Ovary (tissue), 7 donors: ENCODE measurements at regions not wholly inside any gene's neighbourhood (a gene's known extent, or its start where the extent isn't known, plus 50 kb on each side); places are given as distances from the start of the nearest gene placed in this dataset.

ENCODE experiments used
- DNase-seq, 5 donors: peaks; one replicate each; pipeline ENCODE4 v3.0.0-alpha.2; 2019 to 2020
- H3K27ac ChIP-seq, 2 donors: fragments of 200-600 bp; one replicate each; pipeline versions ENCODE4 v1.5.1 to v1.8.0; 2019 to 2022
- H3K27me3 ChIP-seq: fragments of 200-600 bp; one replicate; pipeline ENCODE4 v1.8.0; 2022
- H3K36me3 ChIP-seq: fragments of 200-600 bp; sonication (generic); one replicate; pipeline ENCODE4 v1.5.1; 2019
- H3K4me1 ChIP-seq: one replicate; pipeline ENCODE4 v1.8.1; 2013; ENCODE audit warnings: mild to moderate bottlenecking, moderate library complexity; ENCODE audit not compliant: insufficient read depth
- H3K4me3 ChIP-seq: fragments of 200-600 bp; sonication (generic); one replicate; pipeline ENCODE4 v1.5.1; 2017
- H3K9me3 ChIP-seq, 2 donors: fragments of 200-600 bp in 1 of 2; sonication (generic) in 1 of 2; one replicate each; pipeline versions ENCODE4 v1.5.1 to v1.8.1; 2013 to 2019; ENCODE audit warnings: mild to moderate bottlenecking in 1 of 2, moderate library complexity in 1 of 2
- EP300 ChIP-seq: sonication (generic); formaldehyde crosslinking; IDR thresholded peaks from one replicate; pipeline ENCODE4 v1.6.1; 2017; ENCODE audit warnings: antibody characterized with exemption
- POLR2A ChIP-seq: fragments of 450-650 bp; IDR thresholded peaks from one replicate; pipeline ENCODE4 v1.6.1; 2017; ENCODE audit warnings: antibody characterized with exemption, mild to moderate bottlenecking, moderate library complexity
- WGBS, 3 donors: extraction: QIAGEN DNeasy Blood & Tissue Kit in 1 of 3; methylation state at CpG; one replicate each; pipeline versions ENCODE4 v1.1.5 to v1.1.7; 2013 to 2017; 5-methylcytosine and 5-hydroxymethylcytosine counted together
- intact Hi-C, 4 donors: fragments of 100-400 bp; cut with DNase I; formaldehyde crosslinking; loops; one replicate each; pipeline versions ENCODE4 v1.11.0 to v1.15.1; 2022 to 2023
- TF ChIP-seq, protein P1 (sequence below), 3 donors: fragments of 450-650 bp in 2 of 3; fragments of 200-600 bp in 1 of 3; IDR thresholded peaks; one replicate each; pipeline versions ENCODE4 v1.5.1 to v1.8.0; 2016 to 2022; ENCODE audit warnings: antibody characterized with exemption in 3 of 3, mild to moderate bottlenecking in 1 of 3
- donor health status: DM: no; HTN: no; CAD: no; lungs with moderate emphysema.
- donor health status: DM: no; HTN: no; CAD: no.
- donor health status: Bipolar disorder and iron deficiency.
- donor health status: DM: no; HTN: no; CAD: no.
- donor health status: DM: yes; HTN: yes; CAD: no.

DNA sequence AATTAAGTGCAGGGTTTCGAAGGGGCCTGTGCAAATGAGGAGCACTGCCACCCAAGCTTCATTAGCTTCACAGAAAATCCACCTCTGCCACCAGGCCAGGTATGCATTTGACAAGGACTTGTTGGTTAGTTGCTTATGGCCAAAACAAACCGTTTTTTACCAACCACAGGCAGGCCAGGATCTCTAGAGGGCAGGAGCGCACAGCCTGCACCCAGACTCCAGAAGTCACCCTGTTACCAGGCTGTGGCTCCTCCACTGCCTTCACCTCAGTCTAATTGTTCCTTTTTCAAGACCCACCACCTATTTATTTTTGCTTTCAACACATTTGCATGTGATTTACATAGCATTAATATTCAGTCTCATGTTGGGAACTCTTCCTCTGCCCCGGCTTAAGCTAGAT, 78.3 kb upstream of the HSPA9 start:
- no peaks in the 10 kb centered on the region for H3K4me1 ChIP-seq
- intact Hi-C loops = no loop called here
- TF ChIP-seq POLR2A (no peak), EP300 (no peak)
- TF ChIP-seq, protein P1, sequence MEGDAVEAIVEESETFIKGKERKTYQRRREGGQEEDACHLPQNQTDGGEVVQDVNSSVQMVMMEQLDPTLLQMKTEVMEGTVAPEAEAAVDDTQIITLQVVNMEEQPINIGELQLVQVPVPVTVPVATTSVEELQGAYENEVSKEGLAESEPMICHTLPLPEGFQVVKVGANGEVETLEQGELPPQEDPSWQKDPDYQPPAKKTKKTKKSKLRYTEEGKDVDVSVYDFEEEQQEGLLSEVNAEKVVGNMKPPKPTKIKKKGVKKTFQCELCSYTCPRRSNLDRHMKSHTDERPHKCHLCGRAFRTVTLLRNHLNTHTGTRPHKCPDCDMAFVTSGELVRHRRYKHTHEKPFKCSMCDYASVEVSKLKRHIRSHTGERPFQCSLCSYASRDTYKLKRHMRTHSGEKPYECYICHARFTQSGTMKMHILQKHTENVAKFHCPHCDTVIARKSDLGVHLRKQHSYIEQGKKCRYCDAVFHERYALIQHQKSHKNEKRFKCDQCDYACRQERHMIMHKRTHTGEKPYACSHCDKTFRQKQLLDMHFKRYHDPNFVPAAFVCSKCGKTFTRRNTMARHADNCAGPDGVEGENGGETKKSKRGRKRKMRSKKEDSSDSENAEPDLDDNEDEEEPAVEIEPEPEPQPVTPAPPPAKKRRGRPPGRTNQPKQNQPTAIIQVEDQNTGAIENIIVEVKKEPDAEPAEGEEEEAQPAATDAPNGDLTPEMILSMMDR (IDR thresholded peaks at IDR 0.05) = no peak
- H3K27ac ChIP-seq = no peak overlapping the region
- no peak overlapping the region for H3K4me3 ChIP-seq
- no peaks in the 10 kb centered on the region for H3K27me3 ChIP-seq
- H3K36me3 ChIP-seq = no peaks in the 10 kb centered on the region
- WGBS, 3 donors = 72 to 78% (median 72%) methylated on average over 4 of the region's 4 CpGs
- H3K9me3 ChIP-seq = no peaks in the 10 kb centered on the region
- DNase-seq = no peak

DNA sequence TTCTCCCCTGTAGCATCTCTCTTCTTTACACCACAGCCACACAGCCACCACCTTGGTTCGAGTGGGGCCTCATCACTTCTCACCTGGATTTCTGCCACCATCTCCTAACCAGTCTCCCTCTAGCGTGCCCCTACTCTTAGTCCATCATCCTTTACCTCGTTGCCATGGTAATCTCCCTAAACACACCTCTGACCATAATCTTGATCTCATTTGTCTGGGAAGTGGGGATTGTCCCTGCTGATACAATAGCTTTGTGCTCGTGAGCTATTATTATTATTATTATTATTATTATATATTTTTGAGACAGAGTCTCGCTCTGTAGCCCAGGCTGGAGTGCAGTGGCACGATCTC, 76.5 kb upstream of the HSPA9 start:
- no peak for DNase-seq
- Histone ChIP-seq H3K27ac (no peak overlapping the region), H3K9me3 (no peaks in the 10 kb centered on the region), H3K4me1 (peaks cover 4% of the 10 kb centered on the region), H3K4me3 (no peak overlapping the region), H3K36me3 (no peaks in the 10 kb centered on the region), H3K27me3 (no peaks in the 10 kb centered on the region)
- intact Hi-C loops = no loop called here
- TF ChIP-seq, protein P1 (IDR thresholded peaks at IDR 0.05) = no peak
- no peak for TF ChIP-seq POLR2A
- no peak for TF ChIP-seq EP300
- 74 to 80% (median 79%) methylated on average over 6 of the region's 6 CpGs for WGBS, 3 donors

DNA sequence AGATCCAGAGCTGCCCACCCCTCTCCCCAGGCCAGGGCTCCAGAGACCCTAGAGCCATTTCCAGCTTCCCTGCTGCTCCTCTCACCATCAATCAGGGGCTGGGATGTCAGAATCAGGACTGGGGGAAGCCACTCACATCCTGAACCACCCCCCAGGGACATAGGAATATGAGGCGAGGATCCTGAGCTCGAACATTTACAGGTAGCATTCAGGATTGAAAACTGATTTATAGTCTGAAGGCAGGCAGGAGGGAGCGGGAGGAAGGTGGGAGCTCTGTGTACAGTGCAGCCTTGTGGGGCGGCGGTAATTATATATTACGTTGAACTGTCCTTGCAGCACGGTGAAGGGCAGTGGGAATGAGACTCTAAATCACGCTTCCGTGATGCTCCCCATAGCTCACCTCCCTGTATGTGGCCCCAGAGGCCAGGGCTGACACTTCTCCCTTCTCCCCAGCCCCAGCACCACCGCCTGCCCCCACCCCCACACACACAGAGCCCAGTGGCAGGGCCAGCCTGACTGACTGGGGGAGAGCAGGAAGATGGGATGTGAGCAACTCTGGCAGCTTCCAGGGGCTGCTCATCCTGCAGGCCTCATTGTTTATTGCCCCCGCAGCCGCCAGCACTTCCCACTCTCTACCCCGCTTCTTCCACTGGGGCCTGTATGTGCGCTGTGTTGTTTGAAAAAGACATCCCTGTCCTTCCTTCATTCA, 76.0 kb upstream of the HSPA9 start:
- DNase-seq = no peak
- Histone ChIP-seq H3K4me3 (no peak overlapping the region), H3K27ac (no peak overlapping the region), H3K9me3 (no peaks in the 10 kb centered on the region), H3K4me1 (peaks cover 4% of the 10 kb centered on the region), H3K36me3 (no peaks in the 10 kb centered on the region), H3K27me3 (no peaks in the 10 kb centered on the region)
- no peak for TF ChIP-seq EP300
- 56 to 73% (median 59%) methylated on average over 14 of the region's 14 CpGs for WGBS, 3 donors
- intact Hi-C loops = no loop called here

DNA sequence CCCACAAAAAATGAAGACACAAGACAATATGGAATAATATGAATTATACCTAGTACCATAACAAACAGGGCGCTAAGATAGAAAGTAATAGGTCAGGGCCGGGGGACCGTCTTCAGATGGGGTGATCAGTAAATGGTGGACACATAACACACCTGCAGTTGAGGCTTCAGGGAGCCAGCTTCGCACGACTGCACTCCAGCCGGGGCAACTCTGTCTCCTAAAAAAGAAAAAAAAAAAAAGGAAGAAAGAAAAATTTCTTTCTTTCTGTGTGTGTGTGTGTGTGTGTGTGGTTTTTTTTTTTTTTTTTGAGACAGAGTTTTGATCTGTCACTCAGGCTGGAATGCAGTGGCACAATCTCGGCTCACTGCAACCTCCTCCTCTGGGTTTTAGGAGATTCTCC, 75.0 kb upstream of the HSPA9 start:
- no peak overlapping the region for H3K4me3 ChIP-seq
- H3K4me1 ChIP-seq = peaks cover 4% of the 10 kb centered on the region
- intact Hi-C loops = no loop called here
- no peak for DNase-seq
- no peaks in the 10 kb centered on the region for H3K27me3 ChIP-seq
- no peaks in the 10 kb centered on the region for H3K9me3 ChIP-seq
- WGBS, 3 donors = 93 to 95% (median 93%) methylated on average over 7 of the region's 7 CpGs
- TF ChIP-seq POLR2A (no peak), EP300 (no peak)
- TF ChIP-seq, protein P1 (IDR thresholded peaks at IDR 0.05) = no peak
- H3K36me3 ChIP-seq = no peaks in the 10 kb centered on the region
- no peak overlapping the region for H3K27ac ChIP-seq

DNA sequence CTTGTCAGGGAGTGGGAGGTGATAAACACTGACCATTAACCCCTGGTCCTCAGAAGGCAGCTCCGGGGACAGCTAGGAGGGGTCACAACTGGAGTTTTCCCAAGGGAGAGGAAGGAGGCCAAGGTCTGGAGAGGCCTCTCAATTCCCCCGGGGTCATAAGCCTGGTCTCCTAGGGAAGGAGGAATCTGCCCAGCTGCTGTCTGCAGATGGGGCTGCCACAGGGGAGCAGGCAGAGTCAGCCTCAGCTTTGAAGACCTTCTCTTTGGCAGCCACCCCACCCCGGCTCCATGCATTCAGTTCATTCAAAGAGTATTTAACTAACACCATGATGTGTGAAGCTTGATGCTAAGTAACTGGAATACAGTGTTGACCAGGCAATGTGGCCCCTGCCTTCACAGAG, 74.6 kb upstream of the HSPA9 start:
- DNase-seq = no peak
- intact Hi-C loops = no loop called here
- no peaks in the 10 kb centered on the region for H3K9me3 ChIP-seq
- H3K4me1 ChIP-seq = peaks cover 4% of the 10 kb centered on the region
- TF ChIP-seq EP300 (no peak), POLR2A (no peak)
- TF ChIP-seq, protein P1 (IDR thresholded peaks at IDR 0.05) = no peak
- no peak overlapping the region for H3K4me3 ChIP-seq
- no peaks in the 10 kb centered on the region for H3K36me3 ChIP-seq
- 42 to 54% (median 49%) methylated on average over 3 of the region's 3 CpGs for WGBS, 3 donors
- no peaks in the 10 kb centered on the region for H3K27me3 ChIP-seq
- no peak overlapping the region for H3K27ac ChIP-seq
